MM.1S (cell line): ENCODE measurements at regions not wholly inside any gene's neighbourhood (a gene's known extent, or its start where the extent isn't known, plus 50 kb on each side); places are given as distances from the start of the nearest gene placed in this dataset.

ENCODE experiments used
- DNase-seq: peaks from one replicate; pipeline ENCODE4 v3.0.0-alpha.2; 2015
- H2AFZ ChIP-seq: fragments of 300-600 bp; sonication (generic); 2 replicates; pipeline ENCODE4 v1.6.0; 2016; ENCODE audit warnings: antibody characterized with exemption, low read length
- H3F3A ChIP-seq: fragments of 300-600 bp; sonication (generic); 2 replicates; pipeline ENCODE4 v1.6.1; 2016; ENCODE audit warnings: mild to moderate bottlenecking, antibody characterized with exemption, low read length, moderate library complexity, mixed read lengths; ENCODE audit not compliant: insufficient read depth
- H3K27ac ChIP-seq: fragments of 300-600 bp; sonication (generic); 2 replicates; pipeline ENCODE4 v1.5.1; 2016; ENCODE audit warnings: mild to moderate bottlenecking, low read length
- H3K27me3 ChIP-seq: fragments of 300-600 bp; sonication (generic); replicated peaks from 2 replicates; pipeline ENCODE4 v1.6.0; 2016; ENCODE audit warnings: low read length; ENCODE audit not compliant: insufficient read depth
- H3K36me3 ChIP-seq: fragments of 300-600 bp; sonication (generic); replicated peaks from 2 replicates; pipeline ENCODE4 v1.6.1; 2016; ENCODE audit warnings: mild to moderate bottlenecking, low read length, mixed read lengths; ENCODE audit not compliant: insufficient read depth
- H3K4me1 ChIP-seq: fragments of 300-600 bp; sonication (generic); 2 replicates; pipeline ENCODE4 v1.6.1; 2016; ENCODE audit warnings: low read length, mixed read lengths
- H3K4me2 ChIP-seq: fragments of 300-600 bp; sonication (generic); 2 replicates; pipeline ENCODE4 v1.6.0; 2016; ENCODE audit warnings: low read depth, low read length
- H3K4me3 ChIP-seq: fragments of 300-600 bp; sonication (generic); 2 replicates; pipeline ENCODE4 v1.5.1; 2016; ENCODE audit warnings: low read length, mixed read lengths
- H3K79me2 ChIP-seq: fragments of 300-600 bp; sonication (generic); 2 replicates; pipeline ENCODE4 v1.6.1; 2016; ENCODE audit warnings: mixed run types, low read length, mixed read lengths
- H3K9ac ChIP-seq: fragments of 300-600 bp; sonication (generic); 2 replicates; pipeline ENCODE4 v1.6.1; 2016; ENCODE audit warnings: low read length, mixed read lengths
- H3K9me2 ChIP-seq: fragments of 300-600 bp; sonication (generic); replicated peaks from 2 replicates; pipeline ENCODE4 v1.6.1; 2016; ENCODE audit warnings: mild to moderate bottlenecking, low read length, mixed read lengths; ENCODE audit not compliant: insufficient read depth
- H3K9me3 ChIP-seq: fragments of 300-600 bp; sonication (generic); replicated peaks from 2 replicates; pipeline ENCODE4 v1.6.1; 2016; ENCODE audit warnings: mild to moderate bottlenecking, low read length, mixed read lengths; ENCODE audit not compliant: insufficient read depth
- H4K20me1 ChIP-seq: fragments of 300-600 bp; sonication (generic); 2 replicates; pipeline ENCODE4 v1.6.1; 2016; ENCODE audit warnings: mild to moderate bottlenecking, low read length, moderate library complexity, mixed read lengths; ENCODE audit not compliant: insufficient read depth
- EZH2 ChIP-seq: fragments of 300-600 bp; sonication (generic); optimal IDR thresholded peaks from 2 replicates; pipeline ENCODE3; 2017; ENCODE audit warnings: low read depth, mild to moderate bottlenecking, antibody characterized with exemption, low read length, mixed read lengths
- EZH2phosphoT487 ChIP-seq: fragments of 300-600 bp; sonication (generic); IDR thresholded peaks from 2 replicates; pipeline ENCODE4 v1.6.1; 2018; ENCODE audit warnings: antibody characterized with exemption, low read length
- TF ChIP-seq, protein P1 (sequence below): fragments of 300-600 bp; sonication (generic); IDR thresholded peaks from 2 replicates; pipeline ENCODE4 v1.5.1; 2016; ENCODE audit warnings: antibody characterized with exemption, low read length, mixed read lengths

DNA sequence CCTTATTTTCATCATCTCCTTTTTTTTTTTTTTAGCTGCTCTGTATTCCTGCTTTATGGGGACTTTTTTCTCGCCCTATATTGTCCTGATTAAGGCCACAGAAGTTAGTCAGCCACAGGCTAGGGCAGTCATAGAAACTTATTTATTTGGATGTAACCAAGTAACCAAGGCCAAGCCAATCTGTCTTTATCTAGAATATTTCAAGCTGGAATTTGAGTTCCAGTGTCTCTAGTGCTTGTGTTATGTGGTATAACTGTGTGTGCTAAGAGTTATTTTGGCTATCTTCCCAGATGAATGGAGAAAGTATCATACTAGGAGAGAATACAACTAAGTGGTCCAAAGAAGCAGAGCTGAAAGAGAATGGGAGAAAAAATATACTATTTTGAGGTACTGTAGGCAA, 751.5 kb downstream of the CBLN4 start:
- no peak for DNase-seq
- no peaks in the 10 kb centered on the region for H3K4me1 ChIP-seq
- no peaks in the 10 kb centered on the region for H4K20me1 ChIP-seq
- no peak overlapping the region for H3K27ac ChIP-seq
- H3K36me3 ChIP-seq = no peaks in the 10 kb centered on the region
- no peaks in the 10 kb centered on the region for H3K27me3 ChIP-seq
- H3K79me2 ChIP-seq = no peaks in the 10 kb centered on the region
- no peaks in the 10 kb centered on the region for H3K9me3 ChIP-seq
- no peaks in the 10 kb centered on the region for H3F3A ChIP-seq
- H3K4me2 ChIP-seq = no peak overlapping the region
- H3K4me3 ChIP-seq = no peak overlapping the region
- no peaks in the 10 kb centered on the region for H3K9me2 ChIP-seq
- no peak overlapping the region for H2AFZ ChIP-seq
- TF ChIP-seq, protein P1, sequence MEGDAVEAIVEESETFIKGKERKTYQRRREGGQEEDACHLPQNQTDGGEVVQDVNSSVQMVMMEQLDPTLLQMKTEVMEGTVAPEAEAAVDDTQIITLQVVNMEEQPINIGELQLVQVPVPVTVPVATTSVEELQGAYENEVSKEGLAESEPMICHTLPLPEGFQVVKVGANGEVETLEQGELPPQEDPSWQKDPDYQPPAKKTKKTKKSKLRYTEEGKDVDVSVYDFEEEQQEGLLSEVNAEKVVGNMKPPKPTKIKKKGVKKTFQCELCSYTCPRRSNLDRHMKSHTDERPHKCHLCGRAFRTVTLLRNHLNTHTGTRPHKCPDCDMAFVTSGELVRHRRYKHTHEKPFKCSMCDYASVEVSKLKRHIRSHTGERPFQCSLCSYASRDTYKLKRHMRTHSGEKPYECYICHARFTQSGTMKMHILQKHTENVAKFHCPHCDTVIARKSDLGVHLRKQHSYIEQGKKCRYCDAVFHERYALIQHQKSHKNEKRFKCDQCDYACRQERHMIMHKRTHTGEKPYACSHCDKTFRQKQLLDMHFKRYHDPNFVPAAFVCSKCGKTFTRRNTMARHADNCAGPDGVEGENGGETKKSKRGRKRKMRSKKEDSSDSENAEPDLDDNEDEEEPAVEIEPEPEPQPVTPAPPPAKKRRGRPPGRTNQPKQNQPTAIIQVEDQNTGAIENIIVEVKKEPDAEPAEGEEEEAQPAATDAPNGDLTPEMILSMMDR = no peak
- TF ChIP-seq EZH2phosphoT487 (no peak), EZH2 (no peak)
- H3K9ac ChIP-seq = no peak overlapping the region

DNA sequence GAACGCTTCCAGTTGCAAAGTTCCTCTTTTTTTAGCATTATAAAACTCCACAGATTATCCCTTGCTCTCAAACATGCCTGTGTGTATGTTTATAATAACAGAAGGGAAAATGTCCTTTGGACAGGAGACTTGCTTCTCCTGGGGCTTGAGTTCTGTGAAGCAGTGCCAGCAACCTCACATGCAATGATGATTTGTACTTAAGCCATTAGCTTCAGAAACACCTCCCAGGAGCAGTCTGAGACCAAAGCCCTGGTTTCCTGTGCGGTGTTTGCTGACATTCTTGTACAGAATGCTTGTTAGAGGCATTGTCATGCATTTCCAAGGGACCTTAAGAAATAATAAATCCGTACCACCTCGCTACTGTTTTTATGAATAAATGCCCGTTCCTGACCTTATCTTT, 752.8 kb downstream of the CBLN4 start:
- Histone ChIP-seq H3K79me2 (no peaks in the 10 kb centered on the region), H3K9me3 (no peaks in the 10 kb centered on the region), H3K4me2 (no peak overlapping the region), H4K20me1 (no peaks in the 10 kb centered on the region), H2AFZ (no peak overlapping the region), H3F3A (no peaks in the 10 kb centered on the region), H3K27me3 (no peaks in the 10 kb centered on the region), H3K4me3 (no peak overlapping the region), H3K36me3 (no peaks in the 10 kb centered on the region), H3K9ac (no peak overlapping the region), H3K9me2 (no peaks in the 10 kb centered on the region), H3K27ac (no peak overlapping the region), H3K4me1 (no peaks in the 10 kb centered on the region)
- TF ChIP-seq EZH2 (no peak), EZH2phosphoT487 (no peak)
- TF ChIP-seq, protein P1 = no peak
- peak; percentile 20 for DNase-seq

DNA sequence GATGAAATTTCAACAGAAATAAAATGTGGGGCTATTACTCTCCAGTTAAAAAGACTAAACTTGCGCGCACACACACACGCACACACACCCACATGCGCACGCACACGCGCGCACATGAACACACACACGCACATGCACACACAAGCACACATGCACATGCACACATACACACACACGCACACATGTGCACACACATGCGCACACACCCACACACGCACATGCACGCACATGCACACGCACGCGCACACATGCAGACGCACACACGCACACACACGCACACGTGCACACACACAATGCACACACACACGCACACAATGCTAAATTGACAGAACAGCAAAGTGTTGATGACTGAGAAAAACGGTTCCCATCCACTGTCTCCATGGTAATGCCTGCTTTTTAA, 754.1 kb downstream of the CBLN4 start:
- TF ChIP-seq EZH2phosphoT487 = no peak
- no peak for TF ChIP-seq EZH2
- Histone ChIP-seq H3K27ac (no peak overlapping the region), H3K27me3 (no peaks in the 10 kb centered on the region), H3K9me2 (no peaks in the 10 kb centered on the region), H3K79me2 (no peaks in the 10 kb centered on the region), H3F3A (no peaks in the 10 kb centered on the region), H4K20me1 (no peaks in the 10 kb centered on the region), H3K4me1 (no peaks in the 10 kb centered on the region), H3K9me3 (no peaks in the 10 kb centered on the region), H3K4me2 (no peak overlapping the region), H3K4me3 (no peak overlapping the region), H3K9ac (no peak overlapping the region), H2AFZ (no peak overlapping the region), H3K36me3 (no peaks in the 10 kb centered on the region)
- DNase-seq = no peak

DNA sequence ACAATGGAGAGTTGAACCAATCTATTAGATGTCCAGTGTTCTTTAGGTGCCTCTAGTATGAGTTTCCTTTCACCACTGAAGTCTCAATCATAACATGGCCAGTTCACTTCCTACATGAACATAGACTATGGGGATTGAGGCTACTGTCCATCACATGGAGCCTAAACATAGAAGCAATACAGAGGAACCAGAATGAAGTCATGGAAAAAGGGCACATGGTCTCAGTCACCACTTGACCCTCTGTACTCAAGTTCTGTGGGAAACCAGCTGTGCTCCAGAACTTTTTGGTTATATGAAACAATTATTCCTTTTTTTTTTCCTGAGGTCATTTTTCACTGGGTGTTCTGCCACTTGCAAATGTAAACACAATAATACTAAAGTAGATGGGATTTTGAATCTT, 762.5 kb downstream of the CBLN4 start:
- H3F3A ChIP-seq = no peaks in the 10 kb centered on the region
- no peaks in the 10 kb centered on the region for H4K20me1 ChIP-seq
- no peaks in the 10 kb centered on the region for H3K9me3 ChIP-seq
- no peaks in the 10 kb centered on the region for H3K9me2 ChIP-seq
- H3K4me3 ChIP-seq = no peak overlapping the region
- no peak for DNase-seq
- no peak overlapping the region for H2AFZ ChIP-seq
- H3K36me3 ChIP-seq = no peaks in the 10 kb centered on the region
- H3K4me1 ChIP-seq = no peaks in the 10 kb centered on the region
- H3K27ac ChIP-seq = no peak overlapping the region
- no peak overlapping the region for H3K9ac ChIP-seq
- H3K27me3 ChIP-seq = no peaks in the 10 kb centered on the region
- TF ChIP-seq, protein P1 = no peak
- TF ChIP-seq EZH2phosphoT487 (no peak), EZH2 (no peak)
- no peaks in the 10 kb centered on the region for H3K79me2 ChIP-seq
- no peak overlapping the region for H3K4me2 ChIP-seq
